LNCaP clone FGC (cell line): ENCODE measurements at regions not wholly inside any gene's neighbourhood (a gene's known extent, or its start where the extent isn't known, plus 50 kb on each side); places are given as distances from the start of the nearest gene placed in this dataset.
"Not testable (repeated sequence)": the region's sequence is repeated elsewhere in the genome, so short reads cannot be mapped to it uniquely, and the experiment has no call there.

Experiments used
- DNase-seq: peaks from one replicate; pipeline ENCODE4 v3.0.0-alpha.2; 2011; ENCODE audit warnings: low read depth
- H3K4me3 ChIP-seq: 2 replicates; pipeline ENCODE4 v1.5.1; 2011; ENCODE audit warnings: mild to moderate bottlenecking, low read depth, low read length, control low read depth
- CTCF ChIP-seq: IDR thresholded peaks from 2 replicates; pipeline ENCODE4 v1.5.1; 2012; ENCODE audit warnings: mild to moderate bottlenecking; ENCODE audit not compliant: control insufficient read depth, insufficient read depth; ENCODE audit errors: extremely low read depth

- no peak for TF ChIP-seq CTCF
- no peak for DNase-seq
- H3K4me3 ChIP-seq: no peak overlapping the region
These were observed 112.3 kb downstream of the PCSK1 start for GRCh38 chr5:96320797-96321196.

GRCh38 chr5:96319981-96320739, 112.9 kb downstream of the PCSK1 start:
- DNase-seq, H3K4me3 ChIP-seq: not testable (repeated sequence)

GRCh38 chr5:96318569-96319110, 114.4 kb downstream of the PCSK1 start:
- no peak for TF ChIP-seq CTCF
- no peak overlapping the region for H3K4me3 ChIP-seq
- peak; percentile 51 for DNase-seq

- no peak overlapping the region for H3K4me3 ChIP-seq
- DNase-seq: no peak
- TF ChIP-seq CTCF: no peak
These were observed 115.1 kb downstream of the PCSK1 start for GRCh38 chr5:96317945-96318344.

- no peak overlapping the region for H3K4me3 ChIP-seq
- TF ChIP-seq CTCF: no peak
- no peak for DNase-seq
These were observed 116.6 kb downstream of the PCSK1 start for GRCh38 chr5:96316487-96316886.

- no peak overlapping the region for H3K4me3 ChIP-seq
- no peak for DNase-seq
- no peak for TF ChIP-seq CTCF
These were observed 117.0 kb downstream of the PCSK1 start for GRCh38 chr5:96316017-96316416.

- TF ChIP-seq CTCF: no peak
- no peak overlapping the region for H3K4me3 ChIP-seq
- no peak for DNase-seq
These were observed 117.6 kb downstream of the PCSK1 start for GRCh38 chr5:96315431-96315830.
